ENCODE measurements at regions not wholly inside any gene's neighbourhood (a gene's known extent, or its start where the extent isn't known, plus 50 kb on each side); places are given as distances from the start of the nearest gene placed in this dataset.

DNA sequence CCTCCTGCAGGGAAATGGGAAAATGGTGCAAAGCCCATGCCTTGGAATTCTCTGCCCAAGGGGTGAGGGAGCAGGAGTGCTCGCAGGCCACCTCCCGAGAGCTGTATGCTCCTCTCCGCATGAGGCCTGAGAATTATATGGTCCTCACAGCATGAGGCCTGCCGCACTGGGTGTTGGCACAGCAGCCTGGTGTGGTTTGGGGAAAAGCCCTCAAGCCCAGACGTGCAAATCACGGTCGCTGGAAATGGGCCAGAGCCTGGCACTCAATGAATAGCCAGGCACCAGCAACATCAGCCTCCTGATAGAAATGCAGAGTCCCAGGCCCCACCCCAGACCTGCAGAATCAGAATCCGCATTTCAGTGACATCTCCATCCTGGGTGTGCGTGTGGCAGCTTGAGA lies 156.4 kb upstream of the FOXF1 start:
- TF ChIP-seq CTCF (conservative IDR thresholded peaks at IDR 0.05; ENCODE audit: low read depth, low read length) = no peak
- no peak for TF ChIP-seq EZH2 (IDR thresholded peaks at IDR 0.05; ENCODE audit: low read length, unreplicated experiment)

Data from PC-3 (cell line).